HCT116 (cell line): ENCODE measurements at regions not wholly inside any gene's neighbourhood (a gene's known extent, or its start where the extent isn't known, plus 50 kb on each side); places are given as distances from the start of the nearest gene placed in this dataset.

Experiments
- ATAC-seq: fragments of 200-7000 bp; cut with Tn5 transposase; 2 replicates; pipeline ENCODE4 v1.9.1; 2020; ENCODE audit warnings: mild to moderate bottlenecking, moderate library complexity
- BruUV-seq: library from RNA; stranded (reverse); fragments of 400-500 nt; replicated peaks from 2 replicates; lab custom pipeline; 2021; lab: Mats Ljungman, UMichigan
- CTCF ChIA-PET: fragments of 300-600 bp; sonication (Branson Sonifier 250); formaldehyde crosslinking; loops from one replicate; lab custom pipeline; 2021; ENCODE audit warnings: antibody characterized with exemption; lab: Charles Lee
- POLR2A ChIA-PET: fragments of 300-600, 350-600 bp; sonication (Branson Sonifier 250); formaldehyde crosslinking; loops from one replicate; lab custom pipeline; 2021; ENCODE audit warnings: antibody characterized with exemption; lab: Charles Lee
- RAD21 ChIA-PET, 2 experiments: fragments of 300-600 bp; sonication (Branson Sonifier 250); formaldehyde crosslinking; loops; one replicate each; lab custom pipeline; 2023; ENCODE audit warnings: low total read pairs in 2 of 2; ENCODE audit not compliant: uncharacterized antibody in 2 of 2, unreplicated experiment in 2 of 2, low non-redundant PET in 1 of 2; lab: Charles Lee
- DNase-seq: peaks from one replicate; pipeline ENCODE4 v3.0.0-alpha.2; 2010; ENCODE audit warnings: low read depth, low spot score
- H2AFZ ChIP-seq: fragments of 200-600 bp; shearing (Covaris generic), sonication (generic); 2 replicates; pipeline ENCODE4 v1.6.1; 2017; ENCODE audit warnings: low read depth, mixed run types, mixed read lengths, antibody characterized with exemption, low read length; ENCODE audit not compliant: poor library complexity, severe bottlenecking
- H3K27ac ChIP-seq: 2 replicates; pipeline ENCODE4 v1.5.1; 2012; ENCODE audit warnings: low read depth, low read length
- H3K27me3 ChIP-seq: fragments of 200-600 bp; sonication (generic); 2 replicates; pipeline ENCODE4 v1.6.1; 2016; ENCODE audit warnings: mixed run types, low read length, mixed read lengths; ENCODE audit not compliant: insufficient read depth
- H3K36me3 ChIP-seq, 2 experiments: fragments of 200-500 bp in 1 of 2; fragments of 200-600 bp in 1 of 2; sonication (Bioruptor generic) in 1 of 2; sonication (generic) in 1 of 2; 2 replicates each; pipeline versions ENCODE4 v1.5.1 to v1.6.1; 2014 to 2016; ENCODE audit warnings: low read length in 2 of 2, inconsistent platforms in 1 of 2, mixed read lengths in 1 of 2, mixed run types in 1 of 2; ENCODE audit not compliant: insufficient read depth in 2 of 2, control insufficient read depth in 1 of 2
- H3K4me1 ChIP-seq, 2 experiments: fragments of 200-600 bp in 1 of 2; sonication (generic) in 1 of 2; 2 replicates each; pipeline versions ENCODE4 v1.5.1 to v1.6.1; 2012 to 2017; ENCODE audit warnings: low read length in 2 of 2, inconsistent platforms in 1 of 2, mild to moderate bottlenecking in 1 of 2, mixed read lengths in 1 of 2, mixed run types in 1 of 2, moderate library complexity in 1 of 2; ENCODE audit not compliant: insufficient read depth in 2 of 2, control insufficient read depth in 1 of 2
- H3K4me2 ChIP-seq: fragments of 200-600 bp; sonication (generic); 2 replicates; pipeline ENCODE4 v1.6.1; 2017; ENCODE audit warnings: mixed run types, low read length, mixed read lengths
- H3K4me3 ChIP-seq, 2 experiments: fragments of 200-600 bp in 1 of 2; sonication (generic) in 1 of 2; replicated peaks in 1 of 2; 2 replicates each; pipeline ENCODE4 v1.5.1; 2011 to 2016; ENCODE audit warnings: low read length in 2 of 2, control low read depth in 1 of 2, low read depth in 1 of 2, mild to moderate bottlenecking in 1 of 2, mixed read lengths in 1 of 2, mixed run types in 1 of 2
- H3K79me2 ChIP-seq: fragments of 200-600 bp; sonication (generic); 2 replicates; pipeline ENCODE4 v1.6.1; 2017; ENCODE audit warnings: mild to moderate bottlenecking, mixed run types, low read length, moderate library complexity, mixed read lengths; ENCODE audit not compliant: insufficient read depth
- H3K9ac ChIP-seq: fragments of 200-600 bp; sonication (generic); 2 replicates; pipeline ENCODE4 v1.6.1; 2016; ENCODE audit warnings: low read length, mixed read lengths
- H3K9me2 ChIP-seq: fragments of 200-600 bp; sonication (generic), shearing (Covaris generic); 2 replicates; pipeline ENCODE4 v1.6.1; 2017; ENCODE audit warnings: mixed run types, mild to moderate bottlenecking, moderate library complexity; ENCODE audit not compliant: insufficient read depth
- H3K9me3 ChIP-seq, 2 experiments: fragments of 200-500 bp in 1 of 2; fragments of 200-600 bp in 1 of 2; sonication (Bioruptor generic) in 1 of 2; sonication (generic) in 1 of 2; 2 replicates each; pipeline ENCODE4 v1.6.1; 2014 to 2017; ENCODE audit warnings: low read length in 2 of 2, mixed read lengths in 2 of 2, inconsistent platforms in 1 of 2, low read depth in 1 of 2, mild to moderate bottlenecking in 1 of 2, mixed run types in 1 of 2, moderate library complexity in 1 of 2; ENCODE audit not compliant: control insufficient read depth in 1 of 2, insufficient read depth in 1 of 2
- H4K20me1 ChIP-seq: fragments of 200-600 bp; sonication (generic), shearing (Covaris generic); 2 replicates; pipeline ENCODE4 v1.6.1; 2017; ENCODE audit warnings: mixed run types, mild to moderate bottlenecking, moderate library complexity; ENCODE audit not compliant: insufficient read depth
- CTCF ChIP-seq, 3 experiments: fragments of 200-600 bp in 1 of 3; sonication (generic) in 1 of 3; IDR thresholded peaks in 2 of 3; conservative IDR thresholded peaks in 1 of 3; 2 replicates each; pipeline ENCODE4 v1.5.1; 2012 to 2017; ENCODE audit warnings: low read depth in 2 of 3, low read length in 2 of 3, antibody characterized with exemption in 1 of 3, borderline replicate concordance in 1 of 3, control low read depth in 1 of 3, mild to moderate bottlenecking in 1 of 3, mixed read lengths in 1 of 3, mixed run types in 1 of 3, moderate library complexity in 1 of 3; ENCODE audit not compliant: insufficient read depth in 1 of 3
- MAX ChIP-seq: IDR thresholded peaks from 2 replicates; pipeline ENCODE4 v1.6.1; 2012
- POLR2A ChIP-seq: IDR thresholded peaks from 2 replicates; pipeline ENCODE4 v1.7.0; 2011; ENCODE audit warnings: borderline replicate concordance; ENCODE audit not compliant: insufficient read depth, insufficient read length; ENCODE audit errors: extremely low read depth
- REST ChIP-seq: IDR thresholded peaks from 2 replicates; pipeline ENCODE4 v1.6.1; 2012; ENCODE audit warnings: low read depth
- SIN3A ChIP-seq: IDR thresholded peaks from 2 replicates; pipeline ENCODE4 v1.6.1; 2012; ENCODE audit warnings: low read depth
- SP1 ChIP-seq: IDR thresholded peaks from 2 replicates; pipeline ENCODE4 v1.6.1; 2012; ENCODE audit warnings: low read depth
- TCF7L2 ChIP-seq: IDR thresholded peaks from 2 replicates; pipeline ENCODE4 v1.7.0; 2011; ENCODE audit warnings: borderline replicate concordance, inconsistent platforms; ENCODE audit not compliant: insufficient read depth, insufficient read length; ENCODE audit errors: extremely low read depth
- intact Hi-C: fragments of 100-400 bp; cut with micrococcal nuclease; formaldehyde crosslinking; loops from 2 replicates; pipeline ENCODE4 v1.10.0; 2022

GRCh38 chr3:55327131-55327920 lies 159.8 kb downstream of the WNT5A start:
- Histone ChIP-seq H3K27ac (no peak overlapping the region), H3K4me3 (no peak overlapping the region), H2AFZ (no peak overlapping the region), H3K9me3 (peaks cover 0 to 15% of the 10 kb centered on the region in 2 experiments; a peak in 2 of 4 replicates), H3K79me2 (no peaks in the 10 kb centered on the region), H3K4me2 (no peak overlapping the region), H3K4me1 (no peaks in the 10 kb centered on the region), H3K36me3 (no peaks in the 10 kb centered on the region), H4K20me1 (no peaks in the 10 kb centered on the region), H3K9ac (no peak overlapping the region), H3K27me3 (no peaks in the 10 kb centered on the region), H3K9me2 (no peaks in the 10 kb centered on the region)
- TF ChIP-seq REST (no peak), SIN3A (no peak), POLR2A (no peak), SP1 (no peak), MAX (no peak), CTCF (IDR thresholded peaks at IDR 0.05 in 2 of 3, conservative IDR thresholded peaks at IDR 0.05 in 1 of 3; ENCODE audit: borderline replicate concordance in 1 of 3, insufficient read depth in 1 of 3, low read depth in 2 of 3, low read length in 2 of 3) (no peak), TCF7L2 (no peak)
- DNase-seq (no peak), ATAC-seq (no peak)
- intact Hi-C loops: no loop called here
- RAD21 ChIA-PET: no interaction called here
- POLR2A ChIA-PET: no interaction called here
- no TSS peak for BruUV-seq
- CTCF ChIA-PET: no interaction called here
